ENCODE measurements at regions not wholly inside any gene's neighbourhood (a gene's known extent, or its start where the extent isn't known, plus 50 kb on each side); places are given as distances from the start of the nearest gene placed in this dataset.

GRCh38 chr10:9561821-9562505, 1455.7 kb upstream of the CELF2 start (continued):
- TF ChIP-seq, protein P1, sequence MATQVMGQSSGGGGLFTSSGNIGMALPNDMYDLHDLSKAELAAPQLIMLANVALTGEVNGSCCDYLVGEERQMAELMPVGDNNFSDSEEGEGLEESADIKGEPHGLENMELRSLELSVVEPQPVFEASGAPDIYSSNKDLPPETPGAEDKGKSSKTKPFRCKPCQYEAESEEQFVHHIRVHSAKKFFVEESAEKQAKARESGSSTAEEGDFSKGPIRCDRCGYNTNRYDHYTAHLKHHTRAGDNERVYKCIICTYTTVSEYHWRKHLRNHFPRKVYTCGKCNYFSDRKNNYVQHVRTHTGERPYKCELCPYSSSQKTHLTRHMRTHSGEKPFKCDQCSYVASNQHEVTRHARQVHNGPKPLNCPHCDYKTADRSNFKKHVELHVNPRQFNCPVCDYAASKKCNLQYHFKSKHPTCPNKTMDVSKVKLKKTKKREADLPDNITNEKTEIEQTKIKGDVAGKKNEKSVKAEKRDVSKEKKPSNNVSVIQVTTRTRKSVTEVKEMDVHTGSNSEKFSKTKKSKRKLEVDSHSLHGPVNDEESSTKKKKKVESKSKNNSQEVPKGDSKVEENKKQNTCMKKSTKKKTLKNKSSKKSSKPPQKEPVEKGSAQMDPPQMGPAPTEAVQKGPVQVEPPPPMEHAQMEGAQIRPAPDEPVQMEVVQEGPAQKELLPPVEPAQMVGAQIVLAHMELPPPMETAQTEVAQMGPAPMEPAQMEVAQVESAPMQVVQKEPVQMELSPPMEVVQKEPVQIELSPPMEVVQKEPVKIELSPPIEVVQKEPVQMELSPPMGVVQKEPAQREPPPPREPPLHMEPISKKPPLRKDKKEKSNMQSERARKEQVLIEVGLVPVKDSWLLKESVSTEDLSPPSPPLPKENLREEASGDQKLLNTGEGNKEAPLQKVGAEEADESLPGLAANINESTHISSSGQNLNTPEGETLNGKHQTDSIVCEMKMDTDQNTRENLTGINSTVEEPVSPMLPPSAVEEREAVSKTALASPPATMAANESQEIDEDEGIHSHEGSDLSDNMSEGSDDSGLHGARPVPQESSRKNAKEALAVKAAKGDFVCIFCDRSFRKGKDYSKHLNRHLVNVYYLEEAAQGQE (IDR thresholded peaks at IDR 0.05; ENCODE audit: low read depth): no peak
- TF ChIP-seq SP1 (IDR thresholded peaks at IDR 0.05; ENCODE audit: low read depth) (no peak), POLR2A (IDR thresholded peaks at IDR 0.05; ENCODE audit: borderline replicate concordance, extremely low read depth, insufficient read depth, insufficient read length) (no peak), EGR1 (IDR thresholded peaks at IDR 0.05; ENCODE audit: low read depth) (no peak), JUND (IDR thresholded peaks at IDR 0.05) (no peak), CEBPB (IDR thresholded peaks at IDR 0.05; ENCODE audit: low read depth) (no peak), ELF1 (IDR thresholded peaks at IDR 0.05; ENCODE audit: borderline replicate concordance, low read depth) (no peak)
- TF ChIP-seq, protein P2, sequence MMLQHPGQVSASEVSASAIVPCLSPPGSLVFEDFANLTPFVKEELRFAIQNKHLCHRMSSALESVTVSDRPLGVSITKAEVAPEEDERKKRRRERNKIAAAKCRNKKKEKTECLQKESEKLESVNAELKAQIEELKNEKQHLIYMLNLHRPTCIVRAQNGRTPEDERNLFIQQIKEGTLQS (IDR thresholded peaks at IDR 0.05): no peak

GRCh38 chr10:9577746-9578145, 1439.9 kb upstream of the CELF2 start:
- no peak for ATAC-seq
- Histone ChIP-seq H3K27ac (ENCODE audit: low read depth, low read length) (no peak overlapping the region), H3K36me3 (ENCODE audit: control insufficient read depth in 1 of 2, insufficient read depth in 2 of 2, low read length in 2 of 2) (no peaks in the 10 kb centered on the region), H4K20me1 (ENCODE audit: insufficient read depth) (no peaks in the 10 kb centered on the region), H3K4me2 (ENCODE audit: low read length) (no peak overlapping the region), H3K4me3 (replicated peaks in 1 of 2; ENCODE audit: low read depth in 1 of 2, low read length in 2 of 2) (no peak overlapping the region), H2AFZ (ENCODE audit: low read depth, low read length, poor library complexity, severe bottlenecking) (no peak overlapping the region), H3K9me3 (ENCODE audit: control insufficient read depth in 1 of 2, insufficient read depth in 1 of 2, low read depth in 1 of 2, low read length in 2 of 2) (peaks cover 15 to 20% of the 10 kb centered on the region in 2 experiments; a peak in 2 of 4 replicates), H3K9ac (ENCODE audit: low read length) (no peak overlapping the region), H3K27me3 (ENCODE audit: insufficient read depth, low read length) (no peaks in the 10 kb centered on the region), H3K79me2 (ENCODE audit: insufficient read depth, low read length) (no peaks in the 10 kb centered on the region), H3K9me2 (ENCODE audit: insufficient read depth) (no peaks in the 10 kb centered on the region), H3K4me1 (ENCODE audit: control insufficient read depth in 1 of 2, insufficient read depth in 2 of 2, low read length in 2 of 2) (no peaks in the 10 kb centered on the region)
- ChIA-PET CTCF (no interaction called here), POLR2A (no interaction called here), RAD21 (ENCODE audit: low non-redundant PET in 1 of 2, low total read pairs in 2 of 2, uncharacterized antibody in 2 of 2, unreplicated experiment in 2 of 2) (no interaction called here)
- no peak for TF ChIP-seq CEBPB (IDR thresholded peaks at IDR 0.05; ENCODE audit: low read depth)
- TF ChIP-seq ZNF274 (IDR thresholded peaks at IDR 0.05; ENCODE audit: low read depth, low read length): no peak
- no peak for TF ChIP-seq SRF (IDR thresholded peaks at IDR 0.05; ENCODE audit: low read depth)
- TF ChIP-seq, protein P2 (IDR thresholded peaks at IDR 0.05): no peak
- no peak for TF ChIP-seq EZH2phosphoT487 (IDR thresholded peaks at IDR 0.05; ENCODE audit: borderline replicate concordance)
- TF ChIP-seq, protein P1 (IDR thresholded peaks at IDR 0.05; ENCODE audit: low read depth): no peak
- no peak for TF ChIP-seq POLR2A (IDR thresholded peaks at IDR 0.05; ENCODE audit: borderline replicate concordance, extremely low read depth, insufficient read depth, insufficient read length)
- TF ChIP-seq EGR1 (IDR thresholded peaks at IDR 0.05; ENCODE audit: low read depth): no peak
- no peak for TF ChIP-seq SIN3A (IDR thresholded peaks at IDR 0.05; ENCODE audit: low read depth)
- no peak for TF ChIP-seq EZH2 (IDR thresholded peaks at IDR 0.05)
- TF ChIP-seq ELF1 (IDR thresholded peaks at IDR 0.05; ENCODE audit: borderline replicate concordance, low read depth): no peak
- TF ChIP-seq POLR2AphosphoS5 (IDR thresholded peaks at IDR 0.05; ENCODE audit: low read depth, low read length): no peak
- no peak for TF ChIP-seq YY1 (IDR thresholded peaks at IDR 0.05; ENCODE audit: extremely low read depth, insufficient replicate concordance, low read depth, low read length)
- intact Hi-C loops (cut with micrococcal nuclease): no loop called here
- no peak for DNase-seq (ENCODE audit: low read depth, low spot score)
- BruUV-seq (replicated peaks): no TSS peak

Data from HCT116 (cell line).